SK-N-MC (cell line): ENCODE measurements at regions not wholly inside any gene's neighbourhood (a gene's known extent, or its start where the extent isn't known, plus 50 kb on each side); places are given as distances from the start of the nearest gene placed in this dataset.
"Not testable (repeated sequence)": the region's sequence is repeated elsewhere in the genome, so short reads cannot be mapped to it uniquely, and the experiment has no call there.

ENCODE experiments used
- DNase-seq: peaks from one replicate; pipeline ENCODE4 v3.0.0-alpha.2; 2011; ENCODE audit warnings: low read depth, low spot score
- H3K27ac ChIP-seq: fragments of 200-600 bp; sonication (generic); 2 replicates; pipeline ENCODE4 v1.5.1; 2016; ENCODE audit warnings: mixed run types
- H3K36me3 ChIP-seq: fragments of 200-600 bp; sonication (generic); 2 replicates; pipeline ENCODE4 v1.6.1; 2017; ENCODE audit warnings: antibody characterized with exemption, low read length, mixed read lengths; ENCODE audit not compliant: insufficient read depth
- H3K4me3 ChIP-seq: fragments of 200-600 bp; sonication (generic); 2 replicates; pipeline ENCODE4 v1.5.1; 2016
- H3K9ac ChIP-seq: fragments of 200-600 bp; sonication (generic); 2 replicates; pipeline ENCODE4 v1.8.0; 2017; ENCODE audit warnings: mixed run types, mixed read lengths; ENCODE audit not compliant: insufficient read length
- H3K9me3 ChIP-seq: fragments of 200-600 bp; sonication (generic); 2 replicates; pipeline ENCODE4 v1.6.1; 2017; ENCODE audit warnings: low read depth, mild to moderate bottlenecking, antibody characterized with exemption, low read length, moderate library complexity, mixed read lengths
- EZH2 ChIP-seq: fragments of 200-600 bp; sonication (generic); IDR thresholded peaks from one replicate; pipeline ENCODE4 v1.6.1; 2017; ENCODE audit warnings: antibody characterized with exemption
- FOXP2 ChIP-seq: optimal IDR thresholded peaks from 2 replicates; pipeline ENCODE3; 2011; ENCODE audit warnings: mild to moderate bottlenecking, moderate library complexity; ENCODE audit not compliant: insufficient read depth; ENCODE audit errors: extremely low read length, control extremely low read depth
- POLR2AphosphoS5 ChIP-seq: IDR thresholded peaks from 2 replicates; pipeline ENCODE4 v1.6.1; 2012; ENCODE audit warnings: mild to moderate bottlenecking, low read depth, low read length, borderline replicate concordance

DNA sequence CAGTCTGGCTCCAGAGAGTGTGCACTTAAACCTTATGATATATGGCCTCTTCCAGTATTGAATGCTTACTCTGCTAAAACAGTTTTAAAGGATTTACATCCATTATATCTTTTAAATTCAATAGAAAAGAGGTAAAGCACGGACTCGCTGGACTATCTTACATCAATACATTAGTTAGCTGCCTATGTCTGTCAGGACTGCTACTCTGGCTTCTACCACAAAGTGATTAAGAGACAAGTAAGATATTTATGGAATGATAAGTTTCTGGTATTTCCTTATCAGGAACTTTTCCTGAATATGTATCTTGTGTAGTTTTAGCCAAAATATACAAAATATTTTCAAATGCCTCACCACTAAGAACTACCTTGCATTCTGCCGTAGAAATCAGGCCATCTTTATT is 295.1 kb downstream of the ISL1 start:
- TF ChIP-seq EZH2 (no peak), FOXP2 (no peak), POLR2AphosphoS5 (no peak)
- Histone ChIP-seq H3K9ac (no peak overlapping the region), H3K4me3 (no peak overlapping the region), H3K27ac (no peak overlapping the region), H3K9me3 (no peaks in the 10 kb centered on the region), H3K36me3 (no peaks in the 10 kb centered on the region)
- no peak for DNase-seq

DNA sequence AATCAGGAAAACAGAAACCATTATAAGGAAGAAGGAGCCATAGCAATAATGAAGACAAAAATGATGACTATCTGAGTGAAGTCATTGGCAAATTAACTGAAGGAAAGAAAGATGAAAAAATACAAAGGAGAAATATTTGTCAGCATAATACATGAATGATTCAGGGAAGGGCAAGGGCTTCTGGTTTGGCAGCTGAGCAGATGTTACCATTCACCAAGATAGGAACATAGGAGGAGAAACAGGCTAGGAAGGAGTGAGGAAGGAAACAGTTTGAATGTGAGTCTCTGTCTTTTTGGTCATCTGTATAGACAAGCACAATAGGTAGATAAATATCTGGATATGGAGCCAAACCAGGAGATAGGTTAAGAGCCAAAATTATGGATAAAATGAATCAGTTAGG is 296.0 kb downstream of the ISL1 start:
- Histone ChIP-seq H3K36me3 (no peaks in the 10 kb centered on the region), H3K9me3 (no peaks in the 10 kb centered on the region), H3K9ac (no peak overlapping the region), H3K27ac (no peak overlapping the region), H3K4me3 (no peak overlapping the region)
- TF ChIP-seq POLR2AphosphoS5 (no peak), FOXP2 (no peak), EZH2 (no peak)
- DNase-seq = no peak

DNA sequence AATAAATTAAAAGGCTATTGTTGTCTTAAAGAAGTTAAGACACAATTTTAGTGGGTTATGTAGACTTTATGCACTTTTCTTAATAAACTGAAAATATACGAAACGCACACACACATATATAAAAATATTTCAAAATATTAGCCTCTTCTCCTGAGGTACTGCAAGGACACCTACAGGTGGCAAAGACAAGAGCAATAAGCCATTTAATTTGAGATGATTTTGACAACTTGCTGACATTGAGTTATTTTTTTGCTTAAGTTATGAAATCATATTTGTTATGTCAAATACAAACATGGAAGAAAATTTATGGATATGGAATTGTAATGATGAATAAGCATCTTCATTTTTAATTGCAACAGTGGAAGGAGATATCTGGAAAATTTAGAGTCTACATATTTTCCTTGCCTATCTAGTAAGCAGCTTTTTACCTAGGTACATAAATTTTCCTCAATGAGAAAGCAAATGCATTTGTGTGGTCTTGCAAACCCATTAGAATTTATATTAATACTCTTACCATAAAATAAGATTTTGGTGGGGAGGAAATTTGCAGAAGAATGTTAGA is 301.6 kb downstream of the ISL1 start:
- Histone ChIP-seq H3K9me3 (no peaks in the 10 kb centered on the region), H3K36me3 (no peaks in the 10 kb centered on the region), H3K4me3 (no peak overlapping the region), H3K9ac (no peak overlapping the region), H3K27ac (no peak overlapping the region)
- TF ChIP-seq POLR2AphosphoS5 (no peak), EZH2 (no peak), FOXP2 (no peak)
- DNase-seq = no peak

- no peaks in the 10 kb centered on the region for H3K9me3 ChIP-seq
- H3K36me3 ChIP-seq = no peaks in the 10 kb centered on the region
- no peak overlapping the region for H3K9ac ChIP-seq
- no peak overlapping the region for H3K4me3 ChIP-seq
- DNase-seq = no peak
- TF ChIP-seq POLR2AphosphoS5 = no peak
- TF ChIP-seq EZH2 = no peak
- TF ChIP-seq FOXP2 = no peak
- H3K27ac ChIP-seq = no peak overlapping the region
Measured at GRCh38 chr5:51685419-51685818, 302.2 kb downstream of the ISL1 start.

DNA sequence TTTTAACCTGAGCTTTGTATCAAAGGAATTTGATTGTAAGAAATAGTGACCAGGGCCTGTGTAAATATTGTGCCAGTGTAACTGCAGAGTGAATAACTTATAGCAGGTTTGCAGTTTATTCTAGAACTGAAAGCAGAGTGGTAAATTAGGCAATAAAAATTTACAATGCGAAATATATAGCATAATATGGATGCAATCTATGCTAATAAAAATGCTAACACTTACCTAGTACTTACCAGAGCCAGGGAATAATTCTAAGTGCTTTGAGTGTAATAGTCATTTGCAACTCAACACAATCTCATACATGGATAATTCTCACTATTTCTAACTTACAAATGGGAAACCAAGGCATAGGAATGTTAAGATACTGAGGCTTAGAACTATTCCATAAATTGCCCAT is 303.4 kb downstream of the ISL1 start:
- Histone ChIP-seq H3K9ac (no peak overlapping the region), H3K27ac (no peak overlapping the region), H3K9me3 (no peaks in the 10 kb centered on the region), H3K4me3 (no peak overlapping the region), H3K36me3 (no peaks in the 10 kb centered on the region)
- TF ChIP-seq FOXP2 = no peak
- TF ChIP-seq POLR2AphosphoS5 = no peak
- TF ChIP-seq EZH2 = no peak
- DNase-seq = no peak

DNA sequence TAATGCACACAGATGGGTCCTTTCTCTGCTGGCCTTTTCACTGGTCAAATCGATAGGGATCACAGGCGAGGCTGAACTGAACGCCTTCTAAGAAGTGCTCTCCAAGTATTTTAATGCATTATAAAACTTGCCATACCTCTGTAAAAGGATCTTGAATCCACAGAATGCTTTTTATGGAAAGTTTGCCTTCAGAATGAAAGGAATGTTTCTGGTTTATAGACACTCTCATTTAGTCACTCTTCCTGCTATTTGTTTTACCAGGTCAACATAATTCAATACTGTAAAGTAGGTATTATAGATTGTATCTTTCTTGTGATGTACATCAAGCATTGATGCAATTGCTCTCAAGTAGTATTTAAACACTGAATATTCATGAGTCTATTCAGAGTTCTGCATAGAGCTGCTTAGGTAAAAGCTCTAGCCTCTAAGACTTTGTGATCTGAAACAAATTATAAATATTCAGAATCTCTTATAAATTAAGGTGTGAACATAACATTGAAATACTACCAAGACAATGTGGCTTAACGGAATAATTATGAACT is 308.4 kb downstream of the ISL1 start:
- no peaks in the 10 kb centered on the region for H3K9me3 ChIP-seq
- no peak for TF ChIP-seq EZH2
- TF ChIP-seq POLR2AphosphoS5 = no peak
- TF ChIP-seq FOXP2 = no peak
- H3K9ac ChIP-seq = no peak overlapping the region
- H3K27ac ChIP-seq = no peak overlapping the region
- no peaks in the 10 kb centered on the region for H3K36me3 ChIP-seq
- H3K4me3 ChIP-seq = no peak overlapping the region
- no peak for DNase-seq

DNA sequence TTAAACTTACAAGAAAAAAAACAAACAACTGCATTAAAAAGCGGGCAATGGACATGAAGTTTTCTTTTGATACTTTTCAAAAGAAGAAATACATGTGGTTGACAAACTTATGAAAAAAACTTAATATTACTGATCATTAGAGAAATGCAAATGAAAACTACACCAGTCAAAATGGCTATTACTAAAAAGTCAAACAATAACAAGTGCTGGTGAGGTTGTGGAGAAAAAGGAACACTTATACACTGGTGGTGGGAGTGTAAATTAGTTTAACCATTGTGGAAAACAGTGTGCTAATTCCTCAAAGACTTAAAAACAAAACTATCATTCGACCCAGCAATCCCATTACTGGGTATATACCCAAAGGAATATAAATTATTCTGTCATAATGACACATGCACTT is 311.6 kb downstream of the ISL1 start:
- Histone ChIP-seq H3K36me3 (no peaks in the 10 kb centered on the region), H3K27ac (no peak overlapping the region), H3K9ac (no peak overlapping the region), H3K9me3 (no peaks in the 10 kb centered on the region), H3K4me3 (no peak overlapping the region)
- TF ChIP-seq FOXP2 (no peak), POLR2AphosphoS5 (no peak), EZH2 (no peak)
- DNase-seq = no peak

GRCh38 chr5:51696122-51696521 is 312.9 kb downstream of the ISL1 start:
- no peak for DNase-seq
- no peak for TF ChIP-seq POLR2AphosphoS5
- TF ChIP-seq EZH2 = no peak
- no peak for TF ChIP-seq FOXP2
- H3K4me3 ChIP-seq = no peak overlapping the region
- no peak overlapping the region for H3K9ac ChIP-seq
- no peaks in the 10 kb centered on the region for H3K36me3 ChIP-seq
- no peaks in the 10 kb centered on the region for H3K9me3 ChIP-seq
- H3K27ac ChIP-seq = no peak overlapping the region

GRCh38 chr5:51702046-51702445 is 318.8 kb downstream of the ISL1 start:
- H3K36me3 ChIP-seq, DNase-seq, H3K4me3 ChIP-seq, H3K9me3 ChIP-seq, H3K27ac ChIP-seq, H3K9ac ChIP-seq: not testable (repeated sequence)

DNA sequence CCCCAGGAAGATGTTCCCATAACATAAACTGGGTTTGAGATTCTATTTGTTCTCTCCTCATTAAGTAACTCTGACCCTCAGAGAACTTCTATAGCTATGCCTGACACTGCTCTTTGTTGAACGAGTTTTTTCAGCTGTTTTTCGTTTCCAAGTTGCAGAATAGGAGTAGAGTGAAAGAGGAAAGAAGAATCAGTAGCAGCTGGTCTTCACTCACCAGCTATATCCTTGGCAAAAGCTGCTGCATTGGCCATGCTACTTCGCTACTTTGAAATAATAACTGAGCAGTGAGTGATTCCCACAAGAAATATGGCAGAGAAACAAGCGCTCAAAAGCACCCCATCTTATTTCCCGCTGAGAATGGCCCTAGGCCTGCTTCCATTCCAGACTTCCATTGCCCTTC is 329.0 kb downstream of the ISL1 start:
- Histone ChIP-seq H3K36me3 (no peaks in the 10 kb centered on the region), H3K9me3 (no peaks in the 10 kb centered on the region), H3K27ac (no peak overlapping the region), H3K4me3 (no peak overlapping the region), H3K9ac (no peak overlapping the region)
- TF ChIP-seq FOXP2 (no peak), POLR2AphosphoS5 (no peak), EZH2 (no peak)
- no peak for DNase-seq

- H3K9ac ChIP-seq, H3K9me3 ChIP-seq, DNase-seq, H3K36me3 ChIP-seq, H3K4me3 ChIP-seq, H3K27ac ChIP-seq: not testable (repeated sequence)
Measured at GRCh38 chr5:51715445-51715844, 332.2 kb downstream of the ISL1 start.
